Parathyroid adenoma (tissue), 2 donors: ENCODE measurements at regions not wholly inside any gene's neighbourhood (a gene's known extent, or its start where the extent isn't known, plus 50 kb on each side); places are given as distances from the start of the nearest gene placed in this dataset.

Source experiments
- H2AFZ ChIP-seq: fragments of 300-600 bp; sonication (generic); one replicate; pipeline ENCODE4 v1.7.0; 2017; ENCODE audit warnings: antibody characterized with exemption, mild to moderate bottlenecking
- H3K27ac ChIP-seq: fragments of 300-600 bp; sonication (generic); one replicate; pipeline ENCODE4 v1.7.0; 2017
- H3K27me3 ChIP-seq: fragments of 300-600 bp; sonication (generic); one replicate; pipeline ENCODE4 v1.7.0; 2017; ENCODE audit warnings: low read length; ENCODE audit not compliant: control insufficient read depth, insufficient read depth
- H3K36me3 ChIP-seq: fragments of 300-600 bp; sonication (generic); one replicate; pipeline ENCODE4 v1.7.0; 2017; ENCODE audit warnings: low read length; ENCODE audit not compliant: control insufficient read depth, insufficient read depth
- H3K4me1 ChIP-seq: fragments of 300-600 bp; sonication (generic); one replicate; pipeline ENCODE4 v1.7.0; 2017; ENCODE audit warnings: control low read depth
- H3K4me2 ChIP-seq: fragments of 300-600 bp; sonication (generic); one replicate; pipeline ENCODE4 v1.7.0; 2017; ENCODE audit warnings: low read length
- H3K4me3 ChIP-seq: fragments of 300-600 bp; sonication (generic); one replicate; pipeline ENCODE4 v1.7.0; 2017; ENCODE audit warnings: low read depth, low read length
- H3K79me2 ChIP-seq: fragments of 300-600 bp; sonication (generic); one replicate; pipeline ENCODE4 v1.7.0; 2017; ENCODE audit warnings: control low read depth
- H3K9ac ChIP-seq: fragments of 300-600 bp; sonication (generic); one replicate; pipeline ENCODE4 v1.7.0; 2017; ENCODE audit warnings: mild to moderate bottlenecking
- H3K9me3 ChIP-seq: fragments of 300-600 bp; sonication (generic); one replicate; pipeline ENCODE4 v1.7.0; 2017; ENCODE audit warnings: low read length; ENCODE audit not compliant: control insufficient read depth
- TF ChIP-seq, protein P1 (sequence below): fragments of 300-600 bp; sonication (generic); IDR thresholded peaks from one replicate; pipeline ENCODE4 v1.7.0; 2017; ENCODE audit warnings: antibody characterized with exemption, mild to moderate bottlenecking
- donor health status: primary hyperparathyroidism.

DNA sequence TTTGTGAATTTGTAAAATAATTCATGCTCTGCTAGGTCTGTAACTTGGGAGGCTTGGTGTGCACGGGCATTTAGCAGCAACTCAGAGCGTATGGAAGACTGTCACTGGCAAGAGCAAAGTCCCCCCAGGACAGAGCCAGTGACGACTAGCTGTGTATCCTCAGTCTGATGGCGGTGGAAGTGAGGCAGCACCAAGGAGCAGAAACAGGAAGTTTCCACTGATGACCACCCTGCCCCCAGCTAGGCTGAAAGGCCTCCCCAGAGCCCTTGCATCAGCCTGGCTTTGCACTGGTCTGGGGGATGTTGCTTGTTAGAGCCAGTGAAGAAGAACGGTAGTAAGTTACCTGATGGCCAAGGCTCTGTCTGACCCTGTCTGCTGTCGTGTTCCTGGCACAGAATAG lies 66.8 kb upstream of the ABL1 start:
- Histone ChIP-seq H3K36me3 (no peaks in the 10 kb centered on the region), H3K27ac (no peak overlapping the region), H3K9me3 (no peaks in the 10 kb centered on the region), H3K4me2 (no peak overlapping the region), H3K79me2 (peaks cover 25% of the 10 kb centered on the region), H3K4me1 (no peaks in the 10 kb centered on the region), H3K9ac (no peak overlapping the region), H2AFZ (no peak overlapping the region), H3K27me3 (no peaks in the 10 kb centered on the region), H3K4me3 (no peak overlapping the region)
- TF ChIP-seq, protein P1, sequence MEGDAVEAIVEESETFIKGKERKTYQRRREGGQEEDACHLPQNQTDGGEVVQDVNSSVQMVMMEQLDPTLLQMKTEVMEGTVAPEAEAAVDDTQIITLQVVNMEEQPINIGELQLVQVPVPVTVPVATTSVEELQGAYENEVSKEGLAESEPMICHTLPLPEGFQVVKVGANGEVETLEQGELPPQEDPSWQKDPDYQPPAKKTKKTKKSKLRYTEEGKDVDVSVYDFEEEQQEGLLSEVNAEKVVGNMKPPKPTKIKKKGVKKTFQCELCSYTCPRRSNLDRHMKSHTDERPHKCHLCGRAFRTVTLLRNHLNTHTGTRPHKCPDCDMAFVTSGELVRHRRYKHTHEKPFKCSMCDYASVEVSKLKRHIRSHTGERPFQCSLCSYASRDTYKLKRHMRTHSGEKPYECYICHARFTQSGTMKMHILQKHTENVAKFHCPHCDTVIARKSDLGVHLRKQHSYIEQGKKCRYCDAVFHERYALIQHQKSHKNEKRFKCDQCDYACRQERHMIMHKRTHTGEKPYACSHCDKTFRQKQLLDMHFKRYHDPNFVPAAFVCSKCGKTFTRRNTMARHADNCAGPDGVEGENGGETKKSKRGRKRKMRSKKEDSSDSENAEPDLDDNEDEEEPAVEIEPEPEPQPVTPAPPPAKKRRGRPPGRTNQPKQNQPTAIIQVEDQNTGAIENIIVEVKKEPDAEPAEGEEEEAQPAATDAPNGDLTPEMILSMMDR = no peak

DNA sequence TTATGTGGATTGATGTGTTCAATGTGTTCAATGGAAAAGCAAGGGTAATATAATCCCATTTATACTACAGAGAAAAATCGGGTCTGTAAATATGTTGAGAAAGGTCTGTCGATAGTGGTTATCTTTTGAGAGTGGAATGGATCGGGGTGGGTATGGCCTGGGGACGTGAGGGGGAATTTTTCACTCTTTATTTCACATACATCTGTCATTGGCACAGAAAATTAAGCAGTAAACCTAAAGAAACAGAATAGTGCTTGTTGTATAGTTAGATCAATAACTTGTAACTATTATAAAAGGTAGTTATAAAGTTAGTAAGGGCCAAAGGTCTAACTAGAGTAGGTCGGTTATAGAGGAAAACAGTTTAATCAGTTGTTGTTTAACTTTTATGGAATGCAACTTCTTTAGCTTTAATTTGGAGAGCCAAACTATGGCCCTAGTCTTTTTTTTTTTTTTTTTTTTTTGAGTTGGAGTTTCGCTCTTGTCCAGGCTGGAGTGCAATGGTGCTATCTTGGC lies 66.1 kb upstream of the ABL1 start:
- no peaks in the 10 kb centered on the region for H3K27me3 ChIP-seq
- H2AFZ ChIP-seq = no peak overlapping the region
- H3K9me3 ChIP-seq = no peaks in the 10 kb centered on the region
- no peaks in the 10 kb centered on the region for H3K36me3 ChIP-seq
- no peak overlapping the region for H3K4me2 ChIP-seq
- H3K79me2 ChIP-seq = peaks cover 20% of the 10 kb centered on the region
- no peak overlapping the region for H3K4me3 ChIP-seq
- no peak overlapping the region for H3K9ac ChIP-seq
- TF ChIP-seq, protein P1 = no peak
- H3K27ac ChIP-seq = no peak overlapping the region
- H3K4me1 ChIP-seq = no peaks in the 10 kb centered on the region

DNA sequence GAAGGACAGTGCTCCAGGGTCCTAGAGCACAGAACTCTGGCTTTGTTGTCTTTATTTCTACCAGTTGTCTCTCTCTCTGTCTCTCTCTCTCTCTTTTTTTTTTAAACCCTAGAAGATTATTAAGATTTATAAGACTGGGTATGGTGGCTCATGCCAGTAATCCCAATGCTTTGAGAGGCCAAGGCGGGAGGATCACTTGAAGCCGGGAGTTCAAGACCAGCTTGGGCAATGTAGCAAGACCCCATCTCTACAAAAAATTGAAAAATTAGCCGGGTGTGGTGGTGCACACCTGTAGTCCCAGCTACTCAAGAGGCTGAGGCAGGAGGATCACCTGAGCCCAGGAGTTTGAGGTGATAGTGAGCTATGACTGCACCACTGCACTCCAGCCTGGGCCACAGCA lies 65.0 kb upstream of the ABL1 start:
- no peaks in the 10 kb centered on the region for H3K4me1 ChIP-seq
- no peak overlapping the region for H3K4me2 ChIP-seq
- H2AFZ ChIP-seq = no peak overlapping the region
- no peak overlapping the region for H3K9ac ChIP-seq
- H3K9me3 ChIP-seq = no peaks in the 10 kb centered on the region
- H3K79me2 ChIP-seq = peaks cover 28% of the 10 kb centered on the region
- no peak overlapping the region for H3K27ac ChIP-seq
- no peak overlapping the region for H3K4me3 ChIP-seq
- H3K27me3 ChIP-seq = no peaks in the 10 kb centered on the region
- H3K36me3 ChIP-seq = no peaks in the 10 kb centered on the region
- TF ChIP-seq, protein P1 = no peak

DNA sequence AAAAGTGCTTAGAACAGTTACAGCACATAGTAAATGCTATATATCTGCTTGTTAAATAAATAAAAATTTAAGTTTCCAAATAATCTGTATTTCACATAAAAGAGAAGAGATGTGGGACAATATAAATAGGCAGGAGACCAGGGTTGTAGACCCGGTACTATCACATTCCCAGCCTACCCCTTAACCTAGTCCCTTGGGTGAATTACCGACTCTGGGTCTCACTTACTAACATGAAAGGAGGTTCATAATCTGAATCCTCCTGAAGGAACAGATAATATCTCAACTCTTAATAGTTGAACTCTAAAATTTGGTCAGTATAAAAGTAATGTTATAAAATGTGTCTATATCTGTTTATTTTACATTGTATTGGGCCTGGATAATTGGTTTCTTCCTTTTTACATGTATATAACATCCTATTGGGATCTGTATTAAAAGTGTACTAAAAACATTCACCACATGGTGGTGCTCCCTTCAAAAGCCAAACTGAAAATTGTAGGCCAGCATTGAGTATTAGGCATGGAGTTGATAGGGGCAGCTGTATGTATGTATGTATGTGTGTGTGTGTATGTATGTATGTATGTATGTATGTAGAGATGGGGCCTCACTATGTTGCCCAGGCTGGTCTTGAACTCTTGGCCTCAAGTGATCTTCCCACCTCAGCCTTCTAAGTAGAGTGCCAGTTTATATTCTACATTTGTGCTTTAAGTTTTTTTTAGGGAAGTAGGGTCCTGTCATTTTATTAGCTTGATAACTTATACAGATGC lies 64.2 kb upstream of the ABL1 start:
- H3K36me3 ChIP-seq = no peaks in the 10 kb centered on the region
- H3K9ac ChIP-seq = no peak overlapping the region
- H3K27me3 ChIP-seq = no peaks in the 10 kb centered on the region
- no peak overlapping the region for H2AFZ ChIP-seq
- no peaks in the 10 kb centered on the region for H3K4me1 ChIP-seq
- peaks cover 25% of the 10 kb centered on the region for H3K79me2 ChIP-seq
- TF ChIP-seq, protein P1 = peak; percentile 56
- no peak overlapping the region for H3K27ac ChIP-seq
- no peak overlapping the region for H3K4me2 ChIP-seq
- H3K9me3 ChIP-seq = no peaks in the 10 kb centered on the region
- H3K4me3 ChIP-seq = no peak overlapping the region

DNA sequence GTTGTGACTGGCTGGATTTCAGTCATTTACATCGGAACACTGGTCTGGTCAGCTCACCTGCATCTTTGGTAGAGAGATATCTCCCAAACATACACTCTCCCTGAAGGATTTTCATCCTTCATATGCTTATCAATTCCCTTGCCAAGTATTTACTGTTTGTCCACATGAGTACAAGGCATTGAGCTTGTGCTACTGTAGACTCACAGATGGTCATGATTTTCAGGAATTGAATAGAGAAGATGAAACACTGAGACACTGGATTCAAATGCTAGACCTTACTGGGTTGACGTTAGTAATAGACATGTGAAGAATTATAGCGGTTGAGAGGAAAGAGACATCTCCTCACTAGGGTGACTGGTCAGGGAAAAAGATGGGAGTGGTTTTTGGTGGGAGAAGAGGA lies 62.9 kb upstream of the ABL1 start:
- Histone ChIP-seq H3K27ac (no peak overlapping the region), H3K27me3 (no peaks in the 10 kb centered on the region), H3K4me2 (no peak overlapping the region), H3K4me3 (no peak overlapping the region), H3K9ac (no peak overlapping the region), H3K36me3 (no peaks in the 10 kb centered on the region), H2AFZ (no peak overlapping the region), H3K9me3 (no peaks in the 10 kb centered on the region), H3K79me2 (peaks cover 28% of the 10 kb centered on the region), H3K4me1 (no peaks in the 10 kb centered on the region)
- TF ChIP-seq, protein P1 = no peak
